Anterior cingulate cortex (tissue), 58 donors: ENCODE measurements at regions not wholly inside any gene's neighbourhood (a gene's known extent, or its start where the extent isn't known, plus 50 kb on each side); places are given as distances from the start of the nearest gene placed in this dataset.
"Not testable (repeated sequence)": the region's sequence is repeated elsewhere in the genome, so short reads cannot be mapped to it uniquely, and the experiment has no call there.

ENCODE experiments used
- DNase-seq, 58 donors: peaks; one replicate each; lab custom pipeline; 2025; lab: John Stamatoyannopoulos, UW

DNA sequence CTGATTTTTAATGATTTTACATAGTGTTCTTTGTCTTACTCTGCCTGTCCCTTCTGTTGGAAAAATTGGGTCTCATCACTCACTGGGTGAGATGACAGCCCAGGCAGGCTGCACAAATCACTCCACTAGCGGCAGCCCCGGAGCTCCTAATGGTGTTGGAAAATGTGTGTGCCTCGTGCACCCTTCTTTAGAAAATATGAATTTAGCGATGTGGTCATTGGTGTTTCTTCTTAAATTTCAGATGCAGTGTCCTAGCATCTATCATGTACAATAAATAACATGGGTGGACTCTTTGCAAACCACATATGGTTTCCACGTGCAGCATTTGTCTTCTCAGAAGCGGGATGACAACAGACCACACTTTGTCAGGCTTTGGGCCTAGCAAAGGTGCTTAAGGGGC, 194.2 kb downstream of the ACKR3 start:
- no peak for DNase-seq

DNA sequence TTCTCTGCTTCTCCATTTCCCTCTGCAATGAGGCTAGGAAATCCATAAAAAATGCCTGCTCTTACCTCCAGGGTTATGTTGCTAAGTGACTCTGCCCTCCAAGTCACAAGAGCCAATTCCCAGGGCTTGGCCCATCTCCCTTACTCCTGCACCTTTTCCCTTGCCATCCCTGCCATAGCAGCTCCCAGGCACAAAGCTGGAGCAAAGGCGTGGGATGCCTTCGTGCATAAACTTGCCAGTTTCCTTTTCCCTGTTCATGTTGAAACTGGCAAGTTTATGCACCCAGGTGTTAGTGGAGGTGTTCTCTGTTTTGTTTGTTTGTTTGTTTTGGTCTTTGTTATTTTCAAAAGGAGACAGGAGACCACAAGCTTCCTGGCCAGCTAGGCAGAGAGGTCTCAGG, 195.1 kb downstream of the ACKR3 start:
- no peak for DNase-seq

DNA sequence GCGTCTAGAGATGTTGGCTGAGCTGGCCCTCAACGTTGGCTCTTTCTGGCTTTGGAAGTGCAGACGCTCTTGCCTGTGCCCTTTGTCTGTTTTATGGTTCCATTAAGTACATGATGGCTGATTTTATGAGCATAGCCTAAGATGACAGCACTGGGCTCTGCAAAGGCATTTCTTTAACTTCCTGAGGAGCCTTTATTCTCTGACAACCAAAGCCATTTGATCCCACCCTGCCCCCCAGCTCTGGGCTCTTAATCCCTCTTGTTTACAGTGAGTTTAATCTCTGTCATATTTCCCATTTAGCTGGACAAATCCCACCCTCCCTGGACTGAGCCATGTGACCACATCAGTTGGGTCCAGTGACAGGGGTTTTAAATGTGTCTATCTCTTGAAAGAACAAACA, 195.9 kb downstream of the ACKR3 start:
- no peak for DNase-seq

DNA sequence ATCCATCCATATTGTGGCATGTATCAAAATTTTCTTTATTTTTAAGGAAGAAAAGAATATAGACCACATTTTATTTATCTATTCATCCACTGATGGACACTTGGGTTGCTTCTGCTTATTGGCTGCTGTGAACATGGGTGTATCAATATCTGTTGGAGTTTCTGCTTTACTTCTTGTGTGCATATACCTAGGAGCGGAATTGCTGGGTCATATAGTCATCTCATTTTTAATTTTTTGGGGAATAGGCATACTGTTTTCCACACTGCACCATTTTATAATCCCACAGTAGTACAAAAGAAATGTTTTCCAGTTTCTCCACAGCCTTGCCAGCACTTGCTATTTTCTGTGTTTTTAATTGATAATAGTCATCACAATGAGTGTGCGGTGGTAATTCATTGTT, 197.2 kb downstream of the ACKR3 start:
- no peak for DNase-seq

DNA sequence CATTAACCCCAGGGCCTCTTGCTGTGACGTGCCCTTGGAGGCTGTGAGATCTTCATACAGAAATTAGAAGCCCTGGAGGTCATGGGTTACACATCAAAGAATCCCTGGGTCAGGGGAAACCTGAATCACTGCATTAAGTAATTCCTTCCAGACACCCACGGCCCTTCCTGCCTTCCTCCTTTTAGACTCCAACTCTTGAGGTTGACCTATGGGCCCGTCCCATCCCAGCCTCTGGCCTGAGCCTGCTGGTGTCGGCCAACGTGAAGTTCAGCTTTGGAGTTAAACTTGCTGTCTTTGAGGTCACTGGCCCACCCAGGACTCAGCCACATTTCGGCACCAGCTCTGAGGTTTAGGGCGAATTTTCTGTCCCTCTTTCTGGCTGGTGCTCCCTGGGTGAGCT, 198.3 kb downstream of the ACKR3 start:
- DNase-seq = no peak

DNA sequence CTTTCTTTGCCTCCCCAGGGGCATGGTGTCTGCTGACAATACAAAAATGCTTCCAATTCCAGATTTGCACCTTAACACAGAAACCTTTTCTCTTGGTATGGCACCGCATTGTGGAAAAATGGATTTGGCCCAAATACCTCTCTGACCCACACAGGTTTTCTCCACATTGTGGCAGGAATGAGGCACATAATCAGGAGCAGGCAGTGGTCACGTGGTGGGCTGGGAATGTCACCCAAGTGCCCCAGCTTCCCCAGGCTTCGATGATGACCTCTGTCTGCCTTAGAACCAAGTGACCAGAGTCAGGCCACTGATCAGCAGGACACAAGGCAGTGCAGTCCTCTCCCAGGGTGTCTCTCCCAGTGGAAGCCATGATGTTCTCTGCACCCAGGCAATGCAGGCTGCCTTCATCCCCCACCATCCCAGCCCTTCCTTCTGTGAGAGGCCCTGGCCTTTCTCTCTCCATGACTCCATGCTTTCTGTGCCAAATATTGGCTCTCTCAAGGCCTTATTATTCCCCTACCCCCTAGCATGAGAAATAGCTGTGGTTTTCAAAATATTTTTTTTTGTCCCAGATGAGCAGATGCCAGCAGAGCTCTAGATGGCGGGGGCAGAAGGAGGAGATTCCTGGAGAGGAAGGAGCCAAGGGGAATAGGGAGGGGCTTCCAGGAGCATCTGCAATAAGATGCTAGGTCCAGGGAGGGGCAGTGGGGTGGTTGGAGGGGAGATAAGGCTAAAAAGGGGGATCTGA, 198.9 kb downstream of the ACKR3 start:
- no peak for DNase-seq

DNA sequence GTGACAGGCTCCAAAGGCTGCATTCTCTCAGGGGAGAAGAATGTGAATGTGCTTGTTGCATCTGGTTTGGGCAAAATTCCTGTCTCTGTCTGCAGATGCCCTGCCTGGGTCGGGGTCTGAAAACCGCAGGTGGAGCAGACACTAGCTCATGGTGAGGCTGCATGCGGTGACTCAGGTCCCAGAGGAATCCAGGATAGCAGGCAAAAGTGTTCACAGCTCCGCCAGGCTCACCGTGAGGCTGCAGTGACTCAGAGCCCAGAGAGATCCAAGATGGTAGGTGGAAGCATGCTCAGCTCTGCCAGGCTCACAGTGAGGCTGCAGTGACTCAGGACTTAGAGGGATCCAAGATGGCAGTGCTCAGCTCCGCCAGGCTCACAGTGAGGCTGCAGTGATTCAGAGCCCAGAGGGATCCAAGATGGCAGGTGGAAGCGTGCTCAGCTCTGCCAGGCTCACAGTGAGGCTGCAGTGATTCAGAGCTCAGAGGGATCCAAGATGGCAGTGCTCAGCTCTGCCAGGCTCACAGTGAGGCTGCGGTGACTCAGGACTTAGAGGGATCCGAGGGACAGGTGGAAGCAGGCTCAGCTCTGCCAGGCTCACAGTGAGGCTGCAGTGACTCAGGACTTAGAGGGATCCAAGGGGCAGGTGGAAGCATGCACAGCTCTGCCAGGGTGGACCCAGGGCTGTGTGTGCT, 200.5 kb downstream of the ACKR3 start:
- DNase-seq = peak in 21 of 58 donors; percentile 4 to 52 (median 23)

DNA sequence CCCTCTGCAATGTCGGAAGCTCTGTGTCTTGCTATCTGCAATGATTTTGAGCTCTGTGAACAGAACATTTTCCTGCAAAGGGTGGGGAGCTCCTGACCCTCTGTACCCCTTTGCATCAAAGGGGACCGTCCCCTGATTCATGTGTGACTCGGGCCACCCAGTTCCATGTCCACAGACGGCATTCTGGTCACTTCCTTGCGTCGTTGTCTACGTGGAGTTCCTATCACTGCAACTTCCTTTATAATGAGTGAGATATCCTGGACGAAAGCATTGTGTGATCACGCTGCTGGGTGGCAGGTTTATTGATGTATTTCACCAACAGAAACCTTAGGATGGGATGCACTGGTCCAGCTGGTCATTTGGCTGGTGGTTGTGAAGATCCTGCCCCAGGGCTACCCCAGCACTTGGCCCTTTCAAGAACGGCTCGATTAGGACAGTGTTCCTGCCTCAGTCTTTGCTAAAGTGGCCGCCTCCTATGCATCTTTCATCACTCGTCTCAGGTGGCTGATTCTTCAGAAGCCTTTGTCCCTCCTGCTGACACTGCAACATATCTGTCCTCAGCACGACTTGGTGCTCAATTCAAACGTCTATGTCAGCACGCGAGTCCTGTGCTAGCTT, 202.7 kb downstream of the ACKR3 start:
- no peak for DNase-seq

DNA sequence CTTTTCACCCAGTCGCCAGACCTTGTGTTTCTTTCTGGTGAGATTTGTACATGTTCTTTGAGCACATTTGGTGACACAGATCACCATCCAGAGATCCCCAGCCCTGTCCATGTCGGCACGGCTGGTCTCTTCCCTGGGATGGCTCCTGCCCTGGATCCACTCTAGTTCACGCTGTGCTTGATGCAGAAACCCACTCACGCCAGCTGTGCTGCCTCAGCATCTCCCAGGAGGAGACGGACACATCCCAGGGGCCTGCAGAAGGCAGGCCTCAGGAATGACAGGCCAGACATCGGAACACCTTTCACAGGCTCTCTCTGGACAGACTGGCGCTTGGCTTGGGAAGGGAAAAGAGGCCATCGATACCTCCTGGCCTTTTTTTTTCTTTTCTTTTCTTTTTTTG, 203.6 kb downstream of the ACKR3 start:
- no peak for DNase-seq

DNA sequence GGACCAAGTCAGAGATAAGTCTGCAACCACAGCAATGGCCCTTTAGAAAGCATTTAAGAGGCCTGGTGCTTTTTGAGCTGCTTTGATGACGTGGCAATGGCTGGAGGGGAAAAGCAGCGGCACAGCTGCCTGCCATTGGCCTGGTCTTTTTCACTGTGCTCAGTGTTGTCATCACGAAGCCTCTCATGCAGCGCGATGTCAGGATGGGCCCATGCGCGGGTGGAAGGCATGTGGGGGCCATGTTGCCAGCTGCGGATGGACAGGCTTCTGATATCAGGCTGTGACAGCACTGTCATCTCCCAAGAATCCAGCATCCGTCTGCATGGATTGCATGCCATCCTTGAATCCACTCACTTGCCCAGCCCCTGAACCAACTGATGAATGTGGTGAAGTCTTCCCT, 204.5 kb downstream of the ACKR3 start:
- no peak for DNase-seq

DNA sequence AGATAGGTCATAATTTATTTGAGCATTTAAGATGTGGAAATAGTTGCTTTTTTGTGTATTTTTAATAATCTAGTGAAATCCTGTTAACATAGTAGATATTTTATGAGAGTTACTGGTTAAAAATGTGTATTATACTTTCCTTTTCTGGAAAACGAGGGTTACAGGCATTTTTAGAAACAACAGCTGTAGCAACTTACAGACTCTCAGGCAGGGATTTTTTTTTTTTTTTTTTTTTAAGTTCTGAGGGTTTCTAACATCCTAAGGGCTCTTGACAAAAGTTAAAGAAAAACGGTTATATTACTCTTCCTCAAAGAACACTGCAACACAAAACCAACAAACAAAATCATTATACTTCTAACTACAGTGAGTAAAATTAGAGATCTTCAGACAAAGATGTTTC, 205.9 kb downstream of the ACKR3 start:
- DNase-seq = no peak

DNA sequence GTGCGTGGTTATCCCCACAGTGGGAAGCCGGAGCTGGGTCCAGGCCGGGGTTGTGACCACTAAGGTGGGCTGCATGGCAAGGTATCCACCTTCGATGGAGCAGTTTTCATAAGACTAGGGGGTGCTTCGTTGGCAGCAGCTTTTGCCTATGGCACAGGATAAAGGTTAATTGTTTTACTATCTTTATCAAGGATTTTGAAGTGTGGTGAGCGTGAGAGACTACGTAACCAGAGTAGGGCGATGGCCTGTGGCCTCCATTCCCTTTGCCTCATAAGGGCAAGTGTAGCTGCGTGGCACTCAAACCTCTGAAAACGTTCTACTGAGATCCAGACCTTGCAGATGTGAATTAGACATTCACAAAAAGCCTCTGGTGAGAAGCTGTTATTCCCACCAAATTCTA, 206.6 kb downstream of the ACKR3 start:
- no peak for DNase-seq

DNA sequence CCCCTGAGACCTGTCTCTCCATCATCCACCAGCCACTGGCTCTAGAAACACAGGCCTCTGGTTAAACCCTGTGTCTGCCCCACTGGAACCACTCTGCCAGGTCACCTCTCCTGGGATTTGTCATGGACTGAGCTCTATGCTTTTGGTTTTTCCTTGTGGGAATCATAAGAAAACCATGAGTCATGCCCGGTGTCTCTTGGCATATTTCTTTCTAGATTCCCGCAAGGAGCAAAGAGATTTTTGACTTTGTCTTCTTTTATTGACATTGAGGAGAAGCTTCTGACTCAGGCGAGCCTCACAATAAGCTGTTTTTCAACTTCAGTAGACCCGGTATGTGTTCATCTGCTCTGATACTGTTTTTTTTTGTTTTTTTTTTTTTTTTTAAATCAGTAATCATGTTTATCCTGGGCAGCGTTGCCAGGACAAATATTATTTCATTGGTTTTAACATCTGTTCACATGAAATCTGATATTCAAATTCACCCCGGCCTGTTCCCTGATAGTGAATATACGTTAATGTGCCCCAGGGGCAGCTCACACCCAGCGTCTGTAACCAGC, 207.1 kb downstream of the ACKR3 start:
- no peak for DNase-seq

DNA sequence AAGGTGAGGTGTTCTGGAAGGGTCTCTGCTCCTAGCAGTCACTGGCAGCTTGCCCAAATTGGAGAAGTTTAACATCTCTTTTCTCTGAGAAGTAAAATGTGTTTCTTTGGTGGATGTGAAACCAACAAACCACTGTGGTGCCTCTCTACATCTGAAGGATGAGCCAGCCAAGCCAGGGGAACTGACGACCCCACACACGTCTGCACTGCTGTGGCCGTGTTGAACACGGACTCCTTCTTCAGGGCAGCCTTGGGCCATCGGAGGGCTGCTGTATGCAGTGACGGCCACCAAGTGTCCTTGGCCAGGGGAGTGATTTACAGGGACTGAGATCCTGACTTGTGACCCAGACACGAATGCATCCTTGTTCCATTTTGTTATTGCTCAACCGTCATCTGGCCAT, 207.8 kb downstream of the ACKR3 start:
- no peak for DNase-seq

DNA sequence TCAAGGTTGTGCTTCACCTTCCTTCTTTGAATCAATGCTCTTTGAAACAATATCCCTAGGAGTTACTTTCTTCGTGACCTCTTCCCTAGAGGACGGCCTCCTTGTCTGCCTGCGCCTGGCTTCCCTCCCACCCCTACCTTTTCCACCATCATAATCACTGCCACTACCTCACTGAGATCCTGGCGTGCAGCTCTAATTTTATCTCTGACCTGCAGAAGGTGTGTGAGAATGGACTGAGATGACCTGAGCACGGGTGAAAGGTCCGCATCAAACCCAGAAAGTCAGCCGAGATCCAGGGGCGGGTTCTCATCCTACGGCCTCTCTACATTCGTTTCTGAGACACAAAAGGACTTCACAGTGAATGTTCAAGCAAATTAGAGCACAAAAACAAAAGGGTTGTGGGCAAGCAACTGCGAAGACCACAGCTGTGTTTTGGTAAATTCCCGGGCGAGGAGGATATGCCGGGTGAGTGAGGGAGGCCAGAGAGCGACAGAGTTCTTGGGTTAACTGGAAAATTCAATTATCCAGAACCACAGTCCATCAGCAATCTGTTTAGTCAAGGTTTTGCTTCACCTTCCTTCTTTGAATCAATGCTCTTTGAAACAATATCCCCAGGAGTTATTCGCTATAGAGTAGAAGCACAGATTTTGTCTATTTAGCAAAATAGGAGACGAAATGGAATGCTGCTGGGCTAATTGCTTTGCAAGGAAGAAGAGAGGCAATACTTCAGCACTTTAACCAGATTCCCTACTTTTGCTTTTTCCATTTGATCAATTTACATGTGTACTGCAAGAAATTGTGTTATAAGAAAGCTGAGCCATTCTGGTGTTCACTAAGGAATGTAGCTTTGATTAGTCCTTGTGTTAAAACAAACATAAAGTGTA, 212.6 kb downstream of the ACKR3 start:
- DNase-seq = no peak

DNA sequence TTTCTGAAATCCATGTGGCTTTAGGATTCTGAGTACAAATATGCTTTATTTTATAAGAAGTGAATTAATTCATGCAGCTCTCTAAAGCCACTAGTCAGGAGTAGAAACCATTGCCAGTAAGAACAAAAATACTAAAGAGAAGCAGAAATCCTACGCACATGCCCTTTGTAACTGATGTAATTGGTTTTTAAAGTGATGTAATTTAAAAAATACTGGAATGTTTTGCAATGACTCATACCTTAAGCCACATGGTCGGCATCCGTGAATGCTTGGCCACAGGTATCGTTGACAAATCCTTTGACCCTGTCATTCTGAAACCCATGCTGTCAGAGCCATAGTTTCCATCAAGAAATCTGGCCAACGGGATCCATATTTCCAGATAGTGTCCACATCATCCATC, 213.3 kb downstream of the ACKR3 start:
- DNase-seq = no peak

DNA sequence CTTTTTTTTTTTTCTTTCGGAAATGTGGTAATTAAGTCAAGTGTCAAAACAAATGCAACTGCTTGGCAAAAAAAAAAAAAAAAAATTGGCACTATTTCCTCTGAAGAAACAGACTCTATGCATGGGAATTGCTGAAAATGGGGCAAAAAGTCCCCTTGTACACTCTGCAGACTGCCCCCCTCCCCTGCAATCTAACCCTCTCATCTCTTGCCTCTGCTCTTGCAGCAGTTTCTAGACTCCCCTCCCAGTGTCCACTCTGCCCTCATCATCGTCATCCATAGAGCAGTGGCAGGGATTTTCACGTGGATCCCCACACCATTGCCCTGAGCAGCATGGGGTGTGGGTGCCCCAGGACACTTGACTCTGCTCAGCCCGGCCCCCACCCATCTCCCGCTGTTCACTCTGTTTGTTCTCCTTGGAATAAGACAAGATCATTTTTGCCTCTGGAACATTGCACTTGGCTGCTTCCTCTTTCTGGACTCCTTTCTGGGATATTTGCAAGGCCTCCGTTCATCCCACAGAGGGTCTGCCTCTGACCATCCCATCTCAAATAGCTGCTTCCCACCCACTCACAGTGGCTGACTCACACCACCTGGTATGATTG, 213.9 kb downstream of the ACKR3 start:
- no peak for DNase-seq

DNA sequence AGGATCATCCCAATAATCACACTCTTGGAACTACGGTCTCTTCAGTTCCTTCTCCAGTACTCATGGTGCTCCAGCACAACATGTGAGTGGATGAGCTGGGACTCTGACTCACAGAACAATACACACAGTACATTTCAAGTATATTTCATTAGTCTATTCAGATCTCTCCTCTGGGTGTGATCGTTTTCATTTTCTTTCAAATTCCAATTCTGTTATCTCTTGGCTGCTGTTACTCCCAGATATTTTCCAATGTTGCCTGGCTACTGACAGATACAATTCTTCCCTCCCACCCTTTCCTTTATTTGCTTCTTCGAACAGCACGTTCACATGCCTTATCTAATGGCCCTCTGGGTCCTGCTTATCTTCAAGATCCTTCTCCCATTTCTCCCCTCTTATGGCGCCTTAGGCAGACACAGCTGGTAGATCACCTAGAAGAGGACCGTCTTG, 216.0 kb downstream of the ACKR3 start:
- no peak for DNase-seq

DNA sequence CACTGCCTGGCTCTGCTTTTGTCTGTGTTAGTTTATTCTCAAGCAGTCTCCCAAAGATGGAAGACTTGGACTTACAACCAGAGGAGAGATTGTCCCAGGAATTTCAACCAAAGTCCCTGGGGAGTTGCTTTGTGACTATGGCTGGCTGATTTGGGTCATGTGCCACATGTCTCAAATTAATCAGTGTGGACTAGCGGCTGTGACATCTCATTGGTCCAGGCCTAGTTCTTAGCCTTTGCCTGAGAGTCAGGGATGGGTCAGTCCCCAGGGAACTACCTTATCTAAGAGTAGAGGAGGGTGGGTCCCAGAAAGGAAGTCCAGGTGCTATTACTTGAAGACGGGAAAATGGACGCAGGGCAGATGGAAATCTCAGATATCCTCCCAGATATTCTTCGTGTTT, 217.1 kb downstream of the ACKR3 start:
- no peak for DNase-seq

DNA sequence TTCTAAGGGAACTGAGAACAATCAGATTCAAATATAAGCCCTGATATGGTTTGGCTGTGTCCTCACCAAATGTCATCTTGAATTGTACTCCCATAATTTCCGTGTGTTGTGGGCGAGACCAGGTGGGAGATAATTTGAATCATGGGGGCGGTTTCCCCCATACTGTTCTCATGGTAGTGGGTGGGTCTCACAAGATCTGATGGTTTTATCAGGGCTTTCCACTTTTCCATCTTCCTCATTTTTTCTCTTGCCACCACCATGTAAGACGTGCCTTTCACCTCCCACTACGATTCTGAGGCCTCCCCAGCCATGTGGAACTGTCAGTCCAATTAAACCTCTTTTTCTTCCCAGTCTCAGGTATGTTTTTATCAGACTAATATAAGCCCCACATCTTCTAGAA, 217.8 kb downstream of the ACKR3 start:
- DNase-seq = not testable (repeated sequence)
